Heart left ventricle (tissue), 16 donors: ENCODE measurements at regions not wholly inside any gene's neighbourhood (a gene's known extent, or its start where the extent isn't known, plus 50 kb on each side); places are given as distances from the start of the nearest gene placed in this dataset.

Experiments used
- ATAC-seq, 4 donors: fragments of 200-7000 bp; cut with Tn5 transposase; one replicate each; pipeline ENCODE4 v1.9.1; 2020 to 2022; ENCODE audit warnings: moderate library complexity in 4 of 4, mild to moderate bottlenecking in 3 of 4, moderate number of reproducible peaks in 1 of 4
- DNase-seq, 5 donors: peaks; one replicate each; pipeline ENCODE4 v3.0.0-alpha.2; 2020
- H3K27ac ChIP-seq, 12 donors: fragments of 200-600 bp; sonication (generic) in 4 of 12; one replicate each; pipeline versions ENCODE4 v1.5.0 to v1.8.0; 2016 to 2022; ENCODE audit warnings: mild to moderate bottlenecking in 2 of 12
- H3K27me3 ChIP-seq, 9 donors: fragments of 200-600 bp; sonication (generic) in 2 of 9; one replicate each; pipeline versions ENCODE4 v1.5.1 to v1.8.0; 2016 to 2022; ENCODE audit warnings: mild to moderate bottlenecking in 3 of 9
- H3K36me3 ChIP-seq, 9 donors: fragments of 200-600 bp; sonication (generic) in 2 of 9; one replicate each; pipeline versions ENCODE4 v1.5.0 to v1.8.0; 2018 to 2022; ENCODE audit warnings: mild to moderate bottlenecking in 2 of 9
- H3K4me1 ChIP-seq, 12 donors: fragments of 200-600 bp; sonication (generic) in 4 of 12; one replicate each; pipeline versions ENCODE4 v1.5.0 to v1.8.0; 2016 to 2022; ENCODE audit warnings: mild to moderate bottlenecking in 3 of 12
- H3K4me3 ChIP-seq, 12 donors: fragments of 200-600 bp; sonication (generic) in 4 of 12; one replicate each; pipeline versions ENCODE4 v1.5.0 to v1.8.0; 2017 to 2022; ENCODE audit warnings: mild to moderate bottlenecking in 9 of 12, moderate library complexity in 4 of 12
- H3K9me3 ChIP-seq, 12 donors: fragments of 200-600 bp; sonication (generic) in 4 of 12; one replicate each; pipeline versions ENCODE4 v1.5.0 to v1.8.0; 2016 to 2022; ENCODE audit warnings: mild to moderate bottlenecking in 1 of 12
- POLR2A ChIP-seq, 2 donors: fragments of 450-650 bp; IDR thresholded peaks; one replicate each; pipeline ENCODE4 v1.6.1; 2017; ENCODE audit warnings: antibody characterized with exemption in 2 of 2, mild to moderate bottlenecking in 2 of 2, moderate library complexity in 2 of 2
- WGBS, 4 donors: extraction: QIAGEN DNeasy Blood & Tissue Kit in 2 of 4; methylation state at CpG; one replicate each; pipeline versions ENCODE4 v1.1.5 to v1.1.7; 2013 to 2018; 5-methylcytosine and 5-hydroxymethylcytosine counted together
- intact Hi-C, 10 donors: fragments of 100-400 bp; cut with DNase I; formaldehyde crosslinking; loops; one replicate each; pipeline versions ENCODE4 v1.11.1 to v1.14.2; 2022
- TF ChIP-seq, protein P1 (sequence below), 12 donors: fragments of 200-600 bp; sonication (generic) in 4 of 12; IDR thresholded peaks; one replicate each; pipeline versions ENCODE4 v1.5.0 to v1.8.0; 2018 to 2022; ENCODE audit warnings: antibody characterized with exemption in 12 of 12, mild to moderate bottlenecking in 5 of 12
- donor health status: ischemic (EF 13 %, LVEDD 7.1; RV severe dilation, severe dysfunction).
- donor health status: healthy with polysubstance abuse.
- donor health status: DM: no; HTN: yes; CAD: no.
- donor health status: DM: no; HTN: no; CAD: no.
- donor health status: ischemic (EF 25% LVEDD 6.9; RV normal size, moderate dysfunction).
- donor health status: ischemic (EF 25% LVEDD 5.7; RV mildly dilated, moderate dysfunction).
- donor health status: healthy.
- donor health status: DM: yes; HTN: yes; CAD: no.
- donor health status: ischemic (EF 35%, LVEDD 5.7; RV mildly dilated, moderate dysfunction).
- donor health status: nonischemic (EF 11% LVEDD 7.7; RV severe dilation, severe dysfunction).
- donor health status: DM: yes; HTN: yes; CAD: no.
- donor health status: PGD.
- donor health status: ischemic (EF 29% LVEDD 5.4; RV normal size, mild dysfunction).
- donor health status: nonischemic (EF 23%, LVEDD 6.1; RV moderate dilation, normal function).

DNA sequence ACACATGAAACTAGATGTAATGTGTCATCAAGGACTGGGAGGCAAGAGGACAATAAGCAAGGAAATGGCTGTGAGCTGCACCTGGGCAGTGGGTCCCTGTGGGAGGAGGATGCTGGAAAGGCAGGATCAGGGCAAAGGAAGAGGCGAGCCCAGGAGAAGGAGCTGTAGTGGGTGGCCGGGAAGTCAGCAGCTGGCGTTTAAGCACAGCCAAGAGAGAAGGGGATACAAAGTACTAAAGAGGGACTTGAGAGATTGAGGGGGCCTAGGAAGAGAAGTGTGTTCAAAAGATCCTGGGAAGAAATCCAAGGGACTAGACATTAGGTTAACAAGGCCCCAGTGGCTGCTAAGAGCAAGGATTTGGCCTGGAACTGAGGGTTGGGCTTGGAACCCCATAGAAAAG lies 188.5 kb upstream of the SLC24A5 start:
- Histone ChIP-seq H3K4me1 (no peaks in the 10 kb centered on the region), H3K4me3 (no peak overlapping the region), H3K27me3 (no peaks in the 10 kb centered on the region), H3K36me3 (no peaks in the 10 kb centered on the region), H3K9me3 (no peaks in the 10 kb centered on the region), H3K27ac (no peak overlapping the region)
- intact Hi-C loops = no loop called here
- WGBS, 4 donors = 67 to 75% (median 73%) methylated on average over 3 of the region's 3 CpGs
- no peak for ATAC-seq
- no peak for DNase-seq
- TF ChIP-seq, protein P1, sequence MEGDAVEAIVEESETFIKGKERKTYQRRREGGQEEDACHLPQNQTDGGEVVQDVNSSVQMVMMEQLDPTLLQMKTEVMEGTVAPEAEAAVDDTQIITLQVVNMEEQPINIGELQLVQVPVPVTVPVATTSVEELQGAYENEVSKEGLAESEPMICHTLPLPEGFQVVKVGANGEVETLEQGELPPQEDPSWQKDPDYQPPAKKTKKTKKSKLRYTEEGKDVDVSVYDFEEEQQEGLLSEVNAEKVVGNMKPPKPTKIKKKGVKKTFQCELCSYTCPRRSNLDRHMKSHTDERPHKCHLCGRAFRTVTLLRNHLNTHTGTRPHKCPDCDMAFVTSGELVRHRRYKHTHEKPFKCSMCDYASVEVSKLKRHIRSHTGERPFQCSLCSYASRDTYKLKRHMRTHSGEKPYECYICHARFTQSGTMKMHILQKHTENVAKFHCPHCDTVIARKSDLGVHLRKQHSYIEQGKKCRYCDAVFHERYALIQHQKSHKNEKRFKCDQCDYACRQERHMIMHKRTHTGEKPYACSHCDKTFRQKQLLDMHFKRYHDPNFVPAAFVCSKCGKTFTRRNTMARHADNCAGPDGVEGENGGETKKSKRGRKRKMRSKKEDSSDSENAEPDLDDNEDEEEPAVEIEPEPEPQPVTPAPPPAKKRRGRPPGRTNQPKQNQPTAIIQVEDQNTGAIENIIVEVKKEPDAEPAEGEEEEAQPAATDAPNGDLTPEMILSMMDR (IDR thresholded peaks at IDR 0.05) = no peak
- no peak for TF ChIP-seq POLR2A (IDR thresholded peaks at IDR 0.05)

DNA sequence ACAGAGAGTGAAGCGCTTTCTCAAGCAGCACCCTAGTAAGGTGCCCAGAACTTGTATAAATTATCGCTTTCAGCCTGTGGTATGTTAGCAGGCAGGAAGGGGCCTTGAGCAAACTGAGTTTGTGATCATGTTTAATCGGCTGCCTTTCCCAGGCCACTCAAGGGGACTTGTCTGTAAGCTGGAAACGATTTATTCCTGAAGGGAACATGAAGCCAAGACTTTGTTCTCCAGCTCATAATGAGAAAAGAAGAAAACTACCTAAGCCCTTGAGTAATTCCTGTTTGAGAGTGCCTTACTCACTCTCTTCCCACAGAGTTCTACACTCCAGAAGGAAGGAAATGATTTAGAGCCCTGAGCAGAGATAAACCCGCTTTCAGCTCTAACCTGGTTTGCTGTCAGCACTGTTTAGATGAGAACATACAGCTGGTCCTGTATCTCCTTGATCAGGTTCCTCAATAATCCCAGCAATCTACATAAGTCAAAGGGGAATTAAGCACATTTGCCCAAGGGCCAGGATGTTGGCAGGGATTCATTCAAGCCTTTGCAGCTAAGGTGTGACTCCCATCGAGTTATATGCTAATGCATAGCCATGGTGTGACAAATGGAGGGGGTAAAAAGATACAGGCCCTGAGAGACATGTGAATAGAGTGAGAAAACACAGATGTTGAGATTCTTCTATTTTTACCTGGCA lies 187.7 kb upstream of the SLC24A5 start:
- no peak for TF ChIP-seq POLR2A (IDR thresholded peaks at IDR 0.05)
- TF ChIP-seq, protein P1 (IDR thresholded peaks at IDR 0.05) = no peak
- H3K36me3 ChIP-seq = no peaks in the 10 kb centered on the region
- intact Hi-C loops = no loop called here
- no peaks in the 10 kb centered on the region for H3K27me3 ChIP-seq
- no peaks in the 10 kb centered on the region for H3K9me3 ChIP-seq
- no peak for ATAC-seq
- no peak for DNase-seq
- no peak overlapping the region for H3K27ac ChIP-seq
- H3K4me3 ChIP-seq = no peak overlapping the region
- 57 to 70% (median 61%) methylated on average over 6 of the region's 6 CpGs for whole genome bisulfite sequencing, 4 donors
- H3K4me1 ChIP-seq = no peaks in the 10 kb centered on the region

DNA sequence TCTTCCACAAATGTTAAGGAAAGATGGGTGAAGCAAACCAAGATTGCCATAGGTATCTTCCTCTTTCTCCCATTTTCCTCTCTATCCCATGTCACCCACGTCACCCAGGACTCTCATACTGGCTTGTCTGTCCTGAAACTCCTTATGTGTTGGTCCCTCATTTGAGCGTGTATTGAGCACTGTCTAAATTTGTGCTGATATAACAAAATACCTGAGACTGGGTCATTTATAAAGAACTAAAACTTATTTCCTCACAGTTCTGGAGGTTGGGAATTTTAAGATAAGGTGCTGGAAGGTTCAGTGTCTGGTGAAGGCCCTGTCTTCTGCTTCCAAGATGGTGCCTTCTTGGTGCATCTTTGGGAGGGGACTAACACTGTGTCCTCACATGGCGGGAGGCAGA lies 186.9 kb upstream of the SLC24A5 start:
- H3K36me3 ChIP-seq = no peaks in the 10 kb centered on the region
- no peaks in the 10 kb centered on the region for H3K9me3 ChIP-seq
- DNase-seq (no peak), ATAC-seq (no peak)
- intact Hi-C loops = no loop called here
- no peak overlapping the region for H3K27ac ChIP-seq
- 96 to 100% (median 98%) methylated on average over 3 of the region's 3 CpGs for WGBS, 4 donors
- H3K27me3 ChIP-seq = no peaks in the 10 kb centered on the region
- TF ChIP-seq POLR2A (IDR thresholded peaks at IDR 0.05) = no peak
- TF ChIP-seq, protein P1 (IDR thresholded peaks at IDR 0.05) = no peak
- H3K4me1 ChIP-seq = no peaks in the 10 kb centered on the region
- no peak overlapping the region for H3K4me3 ChIP-seq

DNA sequence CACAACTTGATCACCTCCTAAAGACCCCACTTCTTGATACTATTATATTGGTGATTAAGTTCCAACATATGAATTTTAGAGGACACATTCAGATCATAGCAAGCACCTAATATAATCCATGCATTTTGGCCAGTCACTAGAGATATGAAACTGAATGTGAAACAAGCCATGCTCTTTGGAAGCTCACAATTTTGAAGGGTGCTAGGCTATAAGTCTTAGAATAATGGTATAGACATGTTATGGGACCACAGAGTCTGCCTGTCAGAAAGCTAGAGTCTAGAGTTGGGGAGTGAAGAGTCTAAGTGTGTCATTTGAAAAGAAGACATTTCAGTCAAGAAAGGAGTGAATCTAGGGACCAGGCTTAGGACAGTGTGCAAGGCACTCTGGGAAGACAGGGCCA lies 186.4 kb upstream of the SLC24A5 start:
- H3K36me3 ChIP-seq = no peaks in the 10 kb centered on the region
- intact Hi-C loops = no loop called here
- TF ChIP-seq POLR2A (IDR thresholded peaks at IDR 0.05) = no peak
- TF ChIP-seq, protein P1 (IDR thresholded peaks at IDR 0.05) = no peak
- DNase-seq (no peak), ATAC-seq (no peak)
- no peaks in the 10 kb centered on the region for H3K27me3 ChIP-seq
- no peak overlapping the region for H3K27ac ChIP-seq
- H3K9me3 ChIP-seq = no peaks in the 10 kb centered on the region
- no peaks in the 10 kb centered on the region for H3K4me1 ChIP-seq
- no peak overlapping the region for H3K4me3 ChIP-seq
